H9 (cell line): ENCODE measurements at regions not wholly inside any gene's neighbourhood (a gene's known extent, or its start where the extent isn't known, plus 50 kb on each side); places are given as distances from the start of the nearest gene placed in this dataset.
A peak's percentile ranks its signal among the peaks of the same experiment; 100 is the strongest.
"Not testable (repeated sequence)": the region's sequence is repeated elsewhere in the genome, so short reads cannot be mapped to it uniquely, and the experiment has no call there.

ENCODE experiments used
- DNase-seq: peaks from one replicate; pipeline ENCODE4 v3.0.0-alpha.2; 2017
- H2AFZ ChIP-seq: one replicate; pipeline ENCODE4 v1.6.1; 2013; ENCODE audit warnings: mild to moderate bottlenecking, low read length, control low read depth, moderate library complexity
- H2AK5ac ChIP-seq: 2 replicates; pipeline ENCODE4 v1.6.1; 2013; ENCODE audit warnings: low read length, control low read depth, mixed read lengths; ENCODE audit not compliant: insufficient read length
- H2BK120ac ChIP-seq: one replicate; pipeline ENCODE4 v1.6.1; 2013; ENCODE audit warnings: low read depth, mild to moderate bottlenecking, low read length, control low read depth, inconsistent platforms; ENCODE audit not compliant: poor library complexity, severe bottlenecking
- H2BK12ac ChIP-seq: 2 replicates; pipeline ENCODE4 v1.6.1; 2013; ENCODE audit warnings: low read length, control low read depth, mixed read lengths, low read depth; ENCODE audit not compliant: insufficient read length
- H2BK15ac ChIP-seq: 2 replicates; pipeline ENCODE4 v1.6.1; 2013; ENCODE audit warnings: low read depth, low read length, control low read depth
- H2BK20ac ChIP-seq: one replicate; pipeline ENCODE4 v1.6.1; 2013; ENCODE audit warnings: low read depth, mild to moderate bottlenecking, low read length, control low read depth, inconsistent platforms; ENCODE audit not compliant: poor library complexity, severe bottlenecking
- H2BK5ac ChIP-seq: 2 replicates; pipeline ENCODE4 v1.6.1; 2013; ENCODE audit warnings: low read length, control low read depth, mixed read lengths; ENCODE audit not compliant: insufficient read length
- H3K14ac ChIP-seq: 2 replicates; pipeline ENCODE4 v1.6.1; 2013; ENCODE audit warnings: low read length, control low read depth; ENCODE audit not compliant: insufficient read depth
- H3K18ac ChIP-seq: 2 replicates; pipeline ENCODE4 v1.6.1; 2013; ENCODE audit warnings: low read depth, mild to moderate bottlenecking, mixed read lengths, low read length, control low read depth; ENCODE audit not compliant: insufficient read length
- H3K23ac ChIP-seq: 2 replicates; pipeline ENCODE4 v1.6.1; 2013; ENCODE audit warnings: low read length, control low read depth, mixed read lengths, low read depth; ENCODE audit not compliant: insufficient read length
- H3K23me2 ChIP-seq: 2 replicates; pipeline ENCODE4 v1.6.1; 2013; ENCODE audit warnings: low read depth, mild to moderate bottlenecking, mixed read lengths, low read length, control low read depth; ENCODE audit not compliant: insufficient read length, poor library complexity, severe bottlenecking
- H3K27ac ChIP-seq: 2 replicates; pipeline ENCODE4 v1.5.1; 2013; ENCODE audit warnings: low read length, control low read depth, mixed read lengths, low read depth; ENCODE audit not compliant: insufficient read length
- H3K27me3 ChIP-seq: 2 replicates; pipeline ENCODE4 v1.6.1; 2013; ENCODE audit warnings: low read length, control low read depth, inconsistent platforms; ENCODE audit not compliant: insufficient read depth
- H3K4ac ChIP-seq: 2 replicates; pipeline ENCODE4 v1.6.1; 2013; ENCODE audit warnings: low read depth, mild to moderate bottlenecking, control low read depth, inconsistent platforms, low read length, moderate library complexity
- H3K4me1 ChIP-seq: 2 replicates; pipeline ENCODE4 v1.6.1; 2013; ENCODE audit warnings: low read length, control low read depth, inconsistent platforms; ENCODE audit not compliant: insufficient read depth
- H3K4me2 ChIP-seq: 2 replicates; pipeline ENCODE4 v1.6.1; 2013; ENCODE audit warnings: low read length, control low read depth, mixed read lengths; ENCODE audit not compliant: insufficient read length, insufficient read depth
- H3K56ac ChIP-seq: 2 replicates; pipeline ENCODE4 v1.6.1; 2013; ENCODE audit warnings: low read depth, mild to moderate bottlenecking, mixed read lengths, low read length, control low read depth; ENCODE audit not compliant: insufficient read length
- H3K79me1 ChIP-seq: 2 replicates; pipeline ENCODE4 v1.6.1; 2013; ENCODE audit warnings: low read depth, mild to moderate bottlenecking, moderate library complexity, low read length, control low read depth, inconsistent platforms; ENCODE audit not compliant: insufficient read depth, poor library complexity, severe bottlenecking
- H3K79me2 ChIP-seq: 2 replicates; pipeline ENCODE4 v1.6.1; 2013; ENCODE audit warnings: low read length, control low read depth, inconsistent platforms; ENCODE audit not compliant: insufficient read depth
- H3K9ac ChIP-seq: 2 replicates; pipeline ENCODE4 v1.6.1; 2013; ENCODE audit warnings: low read length, control low read depth, mixed read lengths; ENCODE audit not compliant: insufficient read length; ENCODE audit errors: extremely low read depth
- H3K9me3 ChIP-seq: one replicate; pipeline ENCODE4 v1.6.1; 2013; ENCODE audit warnings: low read depth, low read length, inconsistent platforms; ENCODE audit not compliant: control insufficient read depth
- H3T11ph ChIP-seq: one replicate; pipeline ENCODE4 v1.6.1; 2013; ENCODE audit warnings: mild to moderate bottlenecking, low read length, control low read depth, inconsistent platforms
- H4K20me1 ChIP-seq: one replicate; pipeline ENCODE4 v1.6.1; 2013; ENCODE audit not compliant: control insufficient read depth, insufficient read length, insufficient read depth
- H4K5ac ChIP-seq: 2 replicates; pipeline ENCODE4 v1.6.1; 2013; ENCODE audit warnings: low read depth, mild to moderate bottlenecking, mixed read lengths, low read length, control low read depth; ENCODE audit not compliant: insufficient read length
- H4K8ac ChIP-seq: replicated peaks from 2 replicates; pipeline ENCODE4 v1.6.1; 2013; ENCODE audit warnings: low read length, control low read depth, mixed read lengths, low read depth; ENCODE audit not compliant: insufficient read length
- H4K91ac ChIP-seq: 2 replicates; pipeline ENCODE4 v1.6.1; 2013; ENCODE audit warnings: low read depth, mild to moderate bottlenecking, moderate library complexity, mixed read lengths, low read length, control low read depth; ENCODE audit not compliant: insufficient read length
- H3K27ac Mint-ChIP-seq, 3 experiments: 2 replicates in 2 of 3; 3 replicates in 1 of 3; pipeline ENCODE4 v1.8.0; 2020 to 2021; ENCODE audit warnings: mixed read lengths in 3 of 3, mild to moderate bottlenecking in 1 of 3, moderate library complexity in 1 of 3
- H3K27me3 Mint-ChIP-seq: 2 replicates; pipeline ENCODE4 v1.8.0; 2021; ENCODE audit warnings: low read depth, mild to moderate bottlenecking, moderate library complexity, mixed read lengths
- H3K36me3 Mint-ChIP-seq, 3 experiments: 2 replicates in 2 of 3; 3 replicates in 1 of 3; pipeline ENCODE4 v1.8.0; 2020 to 2021; ENCODE audit warnings: low read depth in 3 of 3, mixed read lengths in 3 of 3; ENCODE audit not compliant: insufficient read depth in 1 of 3
- H3K4me1 Mint-ChIP-seq, 2 experiments: 2 replicates each; pipeline ENCODE4 v1.8.0; 2020; ENCODE audit warnings: mixed read lengths in 2 of 2
- H3K4me3 Mint-ChIP-seq, 2 experiments: 2 replicates in 1 of 2; 3 replicates in 1 of 2; pipeline ENCODE4 v1.8.0; 2020 to 2021; ENCODE audit warnings: mild to moderate bottlenecking in 2 of 2, mixed read lengths in 2 of 2, moderate library complexity in 1 of 2
- H3K9me3 Mint-ChIP-seq, 2 experiments: 2 replicates in 1 of 2; 3 replicates in 1 of 2; pipeline ENCODE4 v1.8.0; 2020; ENCODE audit warnings: mild to moderate bottlenecking in 2 of 2, mixed read lengths in 2 of 2, moderate library complexity in 1 of 2
- CTCF ChIP-seq: fragments of 200-600 bp; sonication (generic); conservative IDR thresholded peaks from 3 replicates; pipeline ENCODE4 v1.8.0; 2021; ENCODE audit warnings: antibody characterized with exemption, mild to moderate bottlenecking
- WGBS: extraction: QIAGEN DNeasy Blood & Tissue Kit; methylation state at CpG from one replicate; pipeline ENCODE4 v1.1.7; 2013; ENCODE audit warnings: missing lambda C conversion rate, low lambda C conversion rate, mixed read lengths; ENCODE audit not compliant: insufficient read length; ENCODE audit errors: extremely low coverage; 5-methylcytosine and 5-hydroxymethylcytosine counted together

GRCh38 chr5:36778336-36778735 lies 98.2 kb upstream of the NIPBL start:
- peaks cover 1% of the 10 kb centered on the region for H3K27me3 Mint-ChIP-seq

GRCh38 chr5:36782612-36783011 lies 94.0 kb upstream of the NIPBL start:
- WGBS, result no CpG with 5 or more reads among the region's 26 CpGs
- not testable (repeated sequence) for H3K4me1 Mint-ChIP-seq, H3K56ac ChIP-seq

More at GRCh38 chr5:36778336-36778735, 98.2 kb upstream of the NIPBL start:
- Histone ChIP-seq H3K18ac (no peak overlapping the region), H3K23ac (no peak overlapping the region), H3K27ac (no peak overlapping the region), H3K4ac (no peak overlapping the region), H3K9ac (no peak overlapping the region), H3K27me3 (no peaks in the 10 kb centered on the region), H3K23me2 (no peaks in the 10 kb centered on the region), H4K91ac (no peak overlapping the region), H3T11ph (no peak overlapping the region), H2BK120ac (no peak overlapping the region), H3K4me2 (no peak overlapping the region), H2AFZ (no peak overlapping the region), H3K9me3 (no peaks in the 10 kb centered on the region), H3K14ac (no peak overlapping the region), H2AK5ac (no peak overlapping the region), H2BK12ac (no peak overlapping the region), H3K4me1 (no peaks in the 10 kb centered on the region), H2BK5ac (no peak overlapping the region), H2BK15ac (no peak overlapping the region), H4K5ac (no peak overlapping the region), H3K79me2 (no peaks in the 10 kb centered on the region), H4K20me1 (no peaks in the 10 kb centered on the region), H4K8ac (no peak overlapping the region), H3K56ac (no peak overlapping the region), H2BK20ac (no peak overlapping the region), H3K79me1 (no peaks in the 10 kb centered on the region)
- TF ChIP-seq CTCF, result no peak
- no peak for DNase-seq
- Mint-ChIP-seq H3K36me3 (peaks cover 0 to 11% (median 0%) of the 10 kb centered on the region in 3 experiments; a peak in 2 of 7 replicates), H3K9me3 (peaks cover 5 to 8% of the 10 kb centered on the region in 2 experiments; a peak in 4 of 5 replicates), H3K4me3 (no peak overlapping the region), H3K4me1 (peaks cover 4% of the 10 kb centered on the region in 2 experiments; a peak in 3 of 4 replicates), H3K27ac (peak overlapping the region in 1 of 3 experiments; percentile 70; a peak in 1 of 7 replicates)

More at GRCh38 chr5:36782612-36783011, 94.0 kb upstream of the NIPBL start:
- not testable (repeated sequence) for H2BK120ac ChIP-seq, H3K4me1 ChIP-seq, H4K8ac ChIP-seq, H3K79me1 ChIP-seq, H3K23ac ChIP-seq, H3K79me2 ChIP-seq, H3K14ac ChIP-seq, H2BK15ac ChIP-seq, H3K9ac ChIP-seq, H3K27ac ChIP-seq, H2AFZ ChIP-seq, H3K27me3 ChIP-seq, H4K20me1 ChIP-seq, DNase-seq, H4K91ac ChIP-seq, H3K9me3 ChIP-seq, H2BK20ac ChIP-seq, H3K27ac Mint-ChIP-seq, H2BK12ac ChIP-seq, H3K18ac ChIP-seq, H3K9me3 Mint-ChIP-seq, H3K23me2 ChIP-seq, H4K5ac ChIP-seq, H3K4ac ChIP-seq, H3K4me3 Mint-ChIP-seq, H2BK5ac ChIP-seq, H3K27me3 Mint-ChIP-seq, H3K4me2 ChIP-seq, H3T11ph ChIP-seq, H2AK5ac ChIP-seq
- H3K36me3 Mint-ChIP-seq, result peaks cover 0 to 16% (median 0%) of the 10 kb centered on the region in 3 experiments; a peak in 2 of 7 replicates
